ENCODE measurements at regions not wholly inside any gene's neighbourhood (a gene's known extent, or its start where the extent isn't known, plus 50 kb on each side); places are given as distances from the start of the nearest gene placed in this dataset.

DNA sequence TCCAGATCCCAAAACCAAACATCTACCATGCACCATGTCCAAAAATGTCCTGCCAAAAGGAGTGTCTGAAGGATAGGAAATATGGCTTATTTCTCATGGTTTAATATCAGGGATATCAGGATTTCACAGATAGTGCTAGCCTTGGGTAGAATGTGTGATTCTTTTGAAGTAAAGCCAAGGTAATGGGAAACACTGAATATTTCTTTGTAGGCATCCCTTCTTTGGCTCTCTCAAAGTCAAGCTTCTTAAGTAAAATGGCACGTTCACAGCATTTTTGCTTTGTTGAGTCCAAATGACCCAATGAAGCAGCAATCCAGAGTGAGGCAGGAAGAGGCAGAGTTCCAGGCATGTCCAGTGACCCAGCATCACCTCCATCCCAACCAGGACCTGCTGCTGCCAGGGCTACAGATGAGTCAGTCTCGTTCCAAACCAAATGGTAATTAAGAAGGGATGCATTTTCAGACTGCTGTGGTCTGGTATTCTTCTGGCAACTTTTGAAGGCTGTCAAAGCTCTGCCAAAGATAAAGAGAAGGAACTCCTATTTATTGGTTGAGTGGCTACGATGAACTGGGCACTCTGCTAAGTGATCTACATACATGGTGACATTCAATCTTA is 678.8 kb upstream of the KLF4 start:
- no peak overlapping the region for H2BK120ac ChIP-seq (ENCODE audit: low read depth, low read length, poor library complexity, severe bottlenecking)
- peaks cover 0 to 4% of the 10 kb centered on the region in 2 experiments; a peak in 2 of 5 replicates for H3K9me3 Mint-ChIP-seq
- no peak for DNase-seq
- no peaks in the 10 kb centered on the region; a peak in 1 of 7 replicates for H3K36me3 Mint-ChIP-seq (ENCODE audit: insufficient read depth in 1 of 3, low read depth in 3 of 3)
- H3K9ac ChIP-seq (ENCODE audit: extremely low read depth, insufficient read length, low read length): no peak overlapping the region
- no peaks in the 10 kb centered on the region for H3K23me2 ChIP-seq (ENCODE audit: insufficient read length, low read depth, low read length, poor library complexity, severe bottlenecking)
- H2BK5ac ChIP-seq (ENCODE audit: insufficient read length, low read length): no peak overlapping the region
- H3K4me2 ChIP-seq (ENCODE audit: insufficient read depth, insufficient read length, low read length): no peak overlapping the region
- no peak overlapping the region for H2BK15ac ChIP-seq (ENCODE audit: low read depth, low read length)
- H3K4me1 Mint-ChIP-seq: peaks cover 9 to 12% of the 10 kb centered on the region in 2 experiments
- no peak overlapping the region for H3K14ac ChIP-seq (ENCODE audit: insufficient read depth, low read length)
- no peak overlapping the region for H3K18ac ChIP-seq (ENCODE audit: insufficient read length, low read depth, low read length)
- H4K20me1 ChIP-seq (ENCODE audit: control insufficient read depth, insufficient read depth, insufficient read length): no peaks in the 10 kb centered on the region
- no peak overlapping the region for H4K91ac ChIP-seq (ENCODE audit: insufficient read length, low read depth, low read length)
- H3K79me2 ChIP-seq (ENCODE audit: insufficient read depth, low read length): no peaks in the 10 kb centered on the region
- H3K27me3 Mint-ChIP-seq (ENCODE audit: low read depth): 0 out of 2 replicates have a peak, but pooled peaks cover 1% of the 10 kb centered on the region
- H3K27ac ChIP-seq (ENCODE audit: insufficient read length, low read depth, low read length): no peak overlapping the region
- H2AK5ac ChIP-seq (ENCODE audit: insufficient read length, low read length): no peak overlapping the region
- no peak overlapping the region for H2BK12ac ChIP-seq (ENCODE audit: insufficient read length, low read depth, low read length)
- no peak overlapping the region for H3T11ph ChIP-seq (ENCODE audit: low read length)
- TF ChIP-seq, protein P1, sequence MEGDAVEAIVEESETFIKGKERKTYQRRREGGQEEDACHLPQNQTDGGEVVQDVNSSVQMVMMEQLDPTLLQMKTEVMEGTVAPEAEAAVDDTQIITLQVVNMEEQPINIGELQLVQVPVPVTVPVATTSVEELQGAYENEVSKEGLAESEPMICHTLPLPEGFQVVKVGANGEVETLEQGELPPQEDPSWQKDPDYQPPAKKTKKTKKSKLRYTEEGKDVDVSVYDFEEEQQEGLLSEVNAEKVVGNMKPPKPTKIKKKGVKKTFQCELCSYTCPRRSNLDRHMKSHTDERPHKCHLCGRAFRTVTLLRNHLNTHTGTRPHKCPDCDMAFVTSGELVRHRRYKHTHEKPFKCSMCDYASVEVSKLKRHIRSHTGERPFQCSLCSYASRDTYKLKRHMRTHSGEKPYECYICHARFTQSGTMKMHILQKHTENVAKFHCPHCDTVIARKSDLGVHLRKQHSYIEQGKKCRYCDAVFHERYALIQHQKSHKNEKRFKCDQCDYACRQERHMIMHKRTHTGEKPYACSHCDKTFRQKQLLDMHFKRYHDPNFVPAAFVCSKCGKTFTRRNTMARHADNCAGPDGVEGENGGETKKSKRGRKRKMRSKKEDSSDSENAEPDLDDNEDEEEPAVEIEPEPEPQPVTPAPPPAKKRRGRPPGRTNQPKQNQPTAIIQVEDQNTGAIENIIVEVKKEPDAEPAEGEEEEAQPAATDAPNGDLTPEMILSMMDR (conservative IDR thresholded peaks at IDR 0.05): no peak
- H3K23ac ChIP-seq (ENCODE audit: insufficient read length, low read depth, low read length): no peak overlapping the region
- no peak overlapping the region for H3K27ac Mint-ChIP-seq
- no peaks in the 10 kb centered on the region for H3K27me3 ChIP-seq (ENCODE audit: insufficient read depth, low read length)
- H4K8ac ChIP-seq (replicated peaks; ENCODE audit: insufficient read length, low read depth, low read length): no peak overlapping the region
- no peak overlapping the region for H3K56ac ChIP-seq (ENCODE audit: insufficient read length, low read depth, low read length)
- H3K4ac ChIP-seq (ENCODE audit: low read depth, low read length): no peak overlapping the region
- H3K9me3 ChIP-seq (ENCODE audit: control insufficient read depth, low read depth, low read length): no peaks in the 10 kb centered on the region
- no peaks in the 10 kb centered on the region for H3K79me1 ChIP-seq (ENCODE audit: insufficient read depth, low read depth, low read length, poor library complexity, severe bottlenecking)
- no peak overlapping the region for H4K5ac ChIP-seq (ENCODE audit: insufficient read length, low read depth, low read length)
- H3K4me1 ChIP-seq (ENCODE audit: insufficient read depth, low read length): no peaks in the 10 kb centered on the region
- H2AFZ ChIP-seq (ENCODE audit: low read length): no peak overlapping the region
- WGBS (ENCODE audit: extremely low coverage, insufficient read length, low lambda C conversion rate): no CpG with 5 or more reads among the region's 3 CpGs
- no peak overlapping the region for H3K4me3 Mint-ChIP-seq
- no peak overlapping the region for H2BK20ac ChIP-seq (ENCODE audit: low read depth, low read length, poor library complexity, severe bottlenecking)
